ENCODE measurements at regions not wholly inside any gene's neighbourhood (a gene's known extent, or its start where the extent isn't known, plus 50 kb on each side); places are given as distances from the start of the nearest gene placed in this dataset.

GRCh38 chr16:72523087-72523486 lies 351.1 kb upstream of the PMFBP1 start:
- TF ChIP-seq, protein P1, sequence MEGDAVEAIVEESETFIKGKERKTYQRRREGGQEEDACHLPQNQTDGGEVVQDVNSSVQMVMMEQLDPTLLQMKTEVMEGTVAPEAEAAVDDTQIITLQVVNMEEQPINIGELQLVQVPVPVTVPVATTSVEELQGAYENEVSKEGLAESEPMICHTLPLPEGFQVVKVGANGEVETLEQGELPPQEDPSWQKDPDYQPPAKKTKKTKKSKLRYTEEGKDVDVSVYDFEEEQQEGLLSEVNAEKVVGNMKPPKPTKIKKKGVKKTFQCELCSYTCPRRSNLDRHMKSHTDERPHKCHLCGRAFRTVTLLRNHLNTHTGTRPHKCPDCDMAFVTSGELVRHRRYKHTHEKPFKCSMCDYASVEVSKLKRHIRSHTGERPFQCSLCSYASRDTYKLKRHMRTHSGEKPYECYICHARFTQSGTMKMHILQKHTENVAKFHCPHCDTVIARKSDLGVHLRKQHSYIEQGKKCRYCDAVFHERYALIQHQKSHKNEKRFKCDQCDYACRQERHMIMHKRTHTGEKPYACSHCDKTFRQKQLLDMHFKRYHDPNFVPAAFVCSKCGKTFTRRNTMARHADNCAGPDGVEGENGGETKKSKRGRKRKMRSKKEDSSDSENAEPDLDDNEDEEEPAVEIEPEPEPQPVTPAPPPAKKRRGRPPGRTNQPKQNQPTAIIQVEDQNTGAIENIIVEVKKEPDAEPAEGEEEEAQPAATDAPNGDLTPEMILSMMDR (IDR thresholded peaks at IDR 0.05): no peak
- TF ChIP-seq EP300 (IDR thresholded peaks at IDR 0.05) (no peak), POLR2AphosphoS5 (IDR thresholded peaks at IDR 0.05) (no peak), POLR2A (IDR thresholded peaks at IDR 0.05) (no peak)

Measured in sigmoid colon (tissue), 4 donors.